ENCODE measurements at regions not wholly inside any gene's neighbourhood (a gene's known extent, or its start where the extent isn't known, plus 50 kb on each side); places are given as distances from the start of the nearest gene placed in this dataset.

- no peak for TF ChIP-seq CTCF (IDR thresholded peaks at IDR 0.05; ENCODE audit: borderline replicate concordance, extremely low read depth, insufficient read depth)
- intact Hi-C loops (cut with DNase I), result no loop called here
- FAIRE-seq, result no peak
Measured at GRCh38 chr1:42056460-42056859, 96.8 kb upstream of the GUCA2B start.

GRCh38 chr1:42055061-42055460 is 98.1 kb upstream of the GUCA2B start:
- no peaks in the 10 kb centered on the region for H3K27me3 ChIP-seq (ENCODE audit: control insufficient read depth, insufficient read depth, low read length)
- no peak overlapping the region for H3K4me3 ChIP-seq (ENCODE audit: low read length in 3 of 3)
- no peak for TF ChIP-seq CTCF (IDR thresholded peaks at IDR 0.05; ENCODE audit: borderline replicate concordance, extremely low read depth, insufficient read depth)
- no peaks in the 10 kb centered on the region for H3K4me1 ChIP-seq (ENCODE audit: control insufficient read depth in 2 of 3, insufficient read depth in 2 of 3, low read depth in 1 of 3, low read length in 3 of 3)
- H3K36me3 ChIP-seq (ENCODE audit: control insufficient read depth in 2 of 3, insufficient read depth in 3 of 3, low read length in 3 of 3), result no peaks in the 10 kb centered on the region
- intact Hi-C loops (cut with DNase I), result no loop called here
- no peak overlapping the region for H3K9ac ChIP-seq (ENCODE audit: low read length in 3 of 3)
- peaks cover 0 to 6% (median 0%) of the 10 kb centered on the region in 3 donors for H3K9me3 ChIP-seq (ENCODE audit: control insufficient read depth in 2 of 3, insufficient read depth in 1 of 3, low read length in 3 of 3)
- H3K27ac ChIP-seq (ENCODE audit: low read depth in 2 of 2, low read length in 2 of 2), result no peak overlapping the region
- no peak for DNase-seq
- no peak for FAIRE-seq

More at GRCh38 chr1:42056460-42056859, 96.8 kb upstream of the GUCA2B start:
- no peak for DNase-seq
- Histone ChIP-seq H3K27ac (ENCODE audit: low read depth in 2 of 2, low read length in 2 of 2) (no peak overlapping the region), H3K27me3 (ENCODE audit: control insufficient read depth, insufficient read depth, low read length) (no peaks in the 10 kb centered on the region), H3K9me3 (ENCODE audit: control insufficient read depth in 2 of 3, insufficient read depth in 1 of 3, low read length in 3 of 3) (peaks cover 0 to 6% (median 0%) of the 10 kb centered on the region in 3 donors), H3K9ac (ENCODE audit: low read length in 3 of 3) (no peak overlapping the region), H3K4me1 (ENCODE audit: control insufficient read depth in 2 of 3, insufficient read depth in 2 of 3, low read depth in 1 of 3, low read length in 3 of 3) (no peaks in the 10 kb centered on the region), H3K4me3 (ENCODE audit: low read length in 3 of 3) (no peak overlapping the region), H3K36me3 (ENCODE audit: control insufficient read depth in 2 of 3, insufficient read depth in 3 of 3, low read length in 3 of 3) (no peaks in the 10 kb centered on the region)

GRCh38 chr1:42052072-42052699 is 101.0 kb upstream of the GUCA2B start:
- no peaks in the 10 kb centered on the region for H3K27me3 ChIP-seq (ENCODE audit: control insufficient read depth, insufficient read depth, low read length)
- H3K4me3 ChIP-seq (ENCODE audit: low read length in 3 of 3), result no peak overlapping the region
- no peaks in the 10 kb centered on the region for H3K9me3 ChIP-seq (ENCODE audit: control insufficient read depth in 2 of 3, insufficient read depth in 1 of 3, low read length in 3 of 3)
- DNase-seq (no peak), FAIRE-seq (no peak)
- no peaks in the 10 kb centered on the region for H3K36me3 ChIP-seq (ENCODE audit: control insufficient read depth in 2 of 3, insufficient read depth in 3 of 3, low read length in 3 of 3)
- no peaks in the 10 kb centered on the region for H3K4me1 ChIP-seq (ENCODE audit: control insufficient read depth in 2 of 3, insufficient read depth in 2 of 3, low read depth in 1 of 3, low read length in 3 of 3)
- H3K27ac ChIP-seq (ENCODE audit: low read depth in 2 of 2, low read length in 2 of 2), result no peak overlapping the region
- no peak for TF ChIP-seq CTCF (IDR thresholded peaks at IDR 0.05; ENCODE audit: borderline replicate concordance, extremely low read depth, insufficient read depth)
- intact Hi-C loops (cut with DNase I), result no loop called here
- no peak overlapping the region for H3K9ac ChIP-seq (ENCODE audit: low read length in 3 of 3)

GRCh38 chr1:42047508-42047880 is 105.7 kb upstream of the GUCA2B start:
- no peak for DNase-seq
- Histone ChIP-seq H3K9ac (ENCODE audit: low read length in 3 of 3) (no peak overlapping the region), H3K4me1 (ENCODE audit: control insufficient read depth in 2 of 3, insufficient read depth in 2 of 3, low read depth in 1 of 3, low read length in 3 of 3) (no peaks in the 10 kb centered on the region), H3K9me3 (ENCODE audit: control insufficient read depth in 2 of 3, insufficient read depth in 1 of 3, low read length in 3 of 3) (no peaks in the 10 kb centered on the region), H3K27me3 (ENCODE audit: control insufficient read depth, insufficient read depth, low read length) (no peaks in the 10 kb centered on the region), H3K27ac (ENCODE audit: low read depth in 2 of 2, low read length in 2 of 2) (no peak overlapping the region), H3K36me3 (ENCODE audit: control insufficient read depth in 2 of 3, insufficient read depth in 3 of 3, low read length in 3 of 3) (no peaks in the 10 kb centered on the region), H3K4me3 (ENCODE audit: low read length in 3 of 3) (no peak overlapping the region)
- no peak for FAIRE-seq
- TF ChIP-seq CTCF (IDR thresholded peaks at IDR 0.05; ENCODE audit: borderline replicate concordance, extremely low read depth, insufficient read depth), result no peak
- intact Hi-C loops (cut with DNase I), result no loop called here

Data from kidney (tissue), 13 donors.